K562 (cell line): ENCODE measurements at regions not wholly inside any gene's neighbourhood (a gene's known extent, or its start where the extent isn't known, plus 50 kb on each side); places are given as distances from the start of the nearest gene placed in this dataset.

Source experiments
- ATAC-seq: fragments of 200-7000 bp; cut with Tn5 transposase; 3 replicates; pipeline ENCODE4 v1.9.1; 2020; ENCODE audit warnings: moderate library complexity
- BruUV-seq: library from RNA; stranded (reverse); fragments of 400-500 nt; replicated peaks from 2 replicates; lab custom pipeline; 2021; lab: Mats Ljungman, UMichigan
- CTCF ChIA-PET: fragments of 300-600 bp; formaldehyde crosslinking; extraction: SDS; loops from one replicate; lab custom pipeline; 2021; ENCODE audit warnings: low intra/inter-chr PET ratio; lab: Yijun Ruan, JAX
- POLR2A ChIA-PET: fragments of 300-600, 350-650 bp; sonication (Branson Sonifier 250); formaldehyde crosslinking; extraction: SDS; loops from one replicate; lab custom pipeline; 2021; ENCODE audit warnings: antibody characterized with exemption, inconsistent platforms; lab: Yijun Ruan, JAX
- DNase-seq, 4 experiments: peaks; one replicate each; pipeline versions ENCODE4 v3.0.0 to v3.0.0-alpha.2; 2011 to 2018; ENCODE audit warnings: low spot score in 3 of 4, mixed read lengths in 3 of 4; ENCODE audit errors: extremely low read depth in 1 of 4
- FAIRE-seq: peaks from 2 replicates; lab custom pipeline; 2011; peaks lifted over from hg19 to GRCh38; lab: Jason Lieb, UNC
- H2AFZ ChIP-seq: 2 replicates; pipeline ENCODE4 v1.6.0; 2011; ENCODE audit warnings: low read depth, low read length, control low read depth, inconsistent platforms
- H3K27ac ChIP-seq: fragments of 200-600 bp; 3 replicates; pipeline ENCODE4 v1.8.0; 2011; ENCODE audit warnings: low read depth, mild to moderate bottlenecking, control low read depth, inconsistent platforms, low read length, moderate library complexity, mixed read lengths; ENCODE audit errors: extremely low read depth
- H3K27me3 ChIP-seq, 2 experiments: fragments of 300-600 bp in 1 of 2; 2 replicates in 1 of 2; 3 replicates in 1 of 2; pipeline versions ENCODE4 v1.6.0 to v1.8.0; 2011; ENCODE audit warnings: inconsistent platforms in 2 of 2, low read length in 2 of 2, mild to moderate bottlenecking in 1 of 2, mixed read lengths in 1 of 2, moderate library complexity in 1 of 2; ENCODE audit not compliant: control insufficient read depth in 2 of 2, insufficient read depth in 2 of 2
- H3K36me3 ChIP-seq: fragments of 300-600 bp; 3 replicates; pipeline ENCODE4 v1.8.0; 2011; ENCODE audit warnings: mild to moderate bottlenecking, low read length, inconsistent platforms; ENCODE audit not compliant: control insufficient read depth, insufficient read depth
- H3K4me1 ChIP-seq, 2 experiments: fragments of 200-600 bp in 1 of 2; replicated peaks in 1 of 2; 2 replicates in 1 of 2; 3 replicates in 1 of 2; pipeline versions ENCODE4 v1.5.1 to v1.8.0; 2011; ENCODE audit warnings: inconsistent platforms in 2 of 2, low read length in 2 of 2, mild to moderate bottlenecking in 1 of 2, mixed read lengths in 1 of 2, moderate library complexity in 1 of 2; ENCODE audit not compliant: control insufficient read depth in 2 of 2, insufficient read depth in 2 of 2
- H3K4me2 ChIP-seq: 2 replicates; pipeline ENCODE4 v1.6.1; 2011; ENCODE audit warnings: low read length, control low read depth, inconsistent platforms, mixed read lengths; ENCODE audit not compliant: insufficient read depth
- H3K4me3 ChIP-seq: fragments of 200-600 bp; sonication (generic), shearing (Covaris generic); 2 replicates; pipeline ENCODE4 v1.5.1; 2016; ENCODE audit warnings: control low read depth, inconsistent platforms
- H3K79me2 ChIP-seq: fragments of 200-600 bp; 3 replicates; pipeline ENCODE4 v1.8.0; 2011; ENCODE audit warnings: low read length, inconsistent platforms; ENCODE audit not compliant: control insufficient read depth, insufficient read depth
- H3K9ac ChIP-seq, 2 experiments: 2 replicates each; pipeline versions ENCODE4 v1.6.0 to v1.6.1; 2011; ENCODE audit warnings: low read depth in 2 of 2, low read length in 2 of 2, control low read depth in 1 of 2, inconsistent platforms in 1 of 2, mild to moderate bottlenecking in 1 of 2, mixed read lengths in 1 of 2; ENCODE audit not compliant: insufficient read depth in 1 of 2
- H3K9me1 ChIP-seq: one replicate; pipeline ENCODE4 v1.6.0; 2011; ENCODE audit warnings: inconsistent platforms, mild to moderate bottlenecking, low read length, moderate library complexity; ENCODE audit not compliant: control insufficient read depth, insufficient read depth
- H3K9me3 ChIP-seq: replicated peaks from 2 replicates; pipeline ENCODE4 v1.5.1; 2011; ENCODE audit warnings: low read depth, low read length, inconsistent platforms; ENCODE audit not compliant: control insufficient read depth, insufficient read depth
- H4K20me1 ChIP-seq: replicated peaks from 2 replicates; pipeline ENCODE4 v1.6.1; 2011; ENCODE audit warnings: low read length, inconsistent platforms, mixed read lengths; ENCODE audit not compliant: control insufficient read depth, insufficient read depth
- GTF2E2 ChIP-seq: fragments of 200-800 bp; sonication (Bioruptor generic); IDR thresholded peaks from 2 replicates; pipeline ENCODE4 v1.6.1; 2016; ENCODE audit warnings: missing genetic modification characterization, missing compliant biosample characterization
- HSF4 ChIP-seq: fragments of 250-450 bp; sonication (Bioruptor Pico); IDR thresholded peaks from 2 replicates; pipeline ENCODE4 v2.1.2; 2022; ENCODE audit warnings: mild to moderate bottlenecking, moderate library complexity, borderline replicate concordance
- KHSRP ChIP-seq: fragments of 450-650 bp; IDR thresholded peaks from 2 replicates; pipeline ENCODE4 v1.6.1; 2017
- MTA3 ChIP-seq: fragments of 450-650 bp; formaldehyde crosslinking; IDR thresholded peaks from 2 replicates; pipeline ENCODE4 v1.6.1; 2017; ENCODE audit warnings: mild to moderate bottlenecking, borderline replicate concordance
- WHSC1 ChIP-seq: IDR thresholded peaks from one replicate; pipeline ENCODE4 v1.6.1; 2012; ENCODE audit warnings: low read length, control low read depth, inconsistent platforms
- ZFP30 ChIP-seq: fragments of 250-450 bp; sonication (Bioruptor Pico); IDR thresholded peaks from 2 replicates; pipeline ENCODE4 v1.8.0; 2022; ENCODE audit warnings: moderate library complexity, mild to moderate bottlenecking, inconsistent platforms, borderline replicate concordance
- ZFP36 ChIP-seq: fragments of 150-350 bp; IDR thresholded peaks from 2 replicates; pipeline ENCODE4 v1.6.1; 2018; ENCODE audit warnings: low read length, low read depth; ENCODE audit not compliant: partially characterized antibody
- ZNF79 ChIP-seq: fragments of 250-450 bp; sonication (Bioruptor Pico); IDR thresholded peaks from 2 replicates; pipeline ENCODE4 v1.4.0; 2020; ENCODE audit warnings: low read depth, mild to moderate bottlenecking, moderate library complexity
- WGBS: fragments of 100-300 bp; shearing (Covaris generic); methylation state at CpG from one replicate; pipeline ENCODE4 v1.1.6; 2016; ENCODE audit warnings: low coverage, mixed read lengths; ENCODE audit not compliant: insufficient coverage; ENCODE audit errors: missing lambda C conversion rate; 5-methylcytosine and 5-hydroxymethylcytosine counted together
- in situ Hi-C: fragments of 300-500 bp; cut with MboI; formaldehyde crosslinking; loops from 4 replicates; pipeline ENCODE4 v1.15.0; 2018; ENCODE audit warnings: inconsistent platforms, mixed read lengths
- intact Hi-C: fragments of 100-400 bp; cut with micrococcal nuclease; formaldehyde crosslinking; loops from 2 replicates; pipeline ENCODE4 v1.14.2; 2022

DNA sequence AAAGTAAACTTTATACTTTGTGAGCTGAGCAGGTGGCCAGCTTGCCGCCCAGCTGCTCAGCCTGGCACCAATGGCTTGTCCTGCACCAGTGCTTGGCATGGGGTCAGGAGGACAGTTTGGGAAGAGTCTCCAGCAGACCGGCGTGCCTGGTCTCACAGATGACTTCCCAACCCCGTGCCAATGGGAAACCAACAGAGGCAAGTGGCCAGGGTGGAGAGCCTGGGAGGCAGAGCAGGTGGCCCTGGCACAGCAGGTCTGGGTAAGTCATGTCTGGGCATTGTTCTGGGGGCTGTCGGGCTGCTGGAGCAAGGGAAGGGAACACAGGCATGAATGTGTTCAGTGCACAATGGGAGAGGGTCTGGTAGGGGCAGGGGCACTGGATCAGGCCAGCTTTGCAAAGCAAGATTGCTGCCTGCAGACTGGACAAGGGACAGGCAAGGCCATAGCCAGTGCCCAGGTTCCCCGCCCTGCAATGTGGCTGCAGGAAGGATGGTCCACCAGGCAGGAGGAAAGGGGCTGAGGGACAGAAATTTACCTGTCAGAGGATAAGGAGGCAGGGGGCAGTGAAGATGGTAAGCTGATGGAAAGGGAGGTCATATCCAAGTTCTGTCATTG, 76.2 kb upstream of the ALDH1B1 start:
- in situ Hi-C loops (no loop called here), intact Hi-C loops (no loop called here)
- FAIRE-seq (no peak), ATAC-seq (no peak), DNase-seq (no peak)
- H3K4me3 ChIP-seq, result no peak overlapping the region
- H3K9ac ChIP-seq, result no peak overlapping the region
- no peaks in the 10 kb centered on the region for H3K36me3 ChIP-seq
- H3K4me2 ChIP-seq, result no peak overlapping the region
- no peaks in the 10 kb centered on the region for H3K4me1 ChIP-seq
- no peak overlapping the region for H2AFZ ChIP-seq
- H3K27me3 ChIP-seq, result peaks cover 22 to 44% of the 10 kb centered on the region in 2 experiments
- no peak overlapping the region for H3K27ac ChIP-seq
- no TSS peak for BruUV-seq
- no peaks in the 10 kb centered on the region for H3K9me1 ChIP-seq
- POLR2A ChIA-PET, result no interaction called here
- CTCF ChIA-PET, result no interaction called here
- 0 out of 2 replicates have a peak, but pooled peaks cover 3% of the 10 kb centered on the region for H4K20me1 ChIP-seq
- H3K9me3 ChIP-seq, result no peaks in the 10 kb centered on the region
- no peaks in the 10 kb centered on the region for H3K79me2 ChIP-seq
- 0% methylated on average over 6 of the region's 6 CpGs for WGBS
- no peak for TF ChIP-seq ZNF79 (CRISPR knock-in tag)
- no peak for TF ChIP-seq MTA3
- TF ChIP-seq ZFP36, result no peak
- TF ChIP-seq KHSRP, result no peak
- no peak for TF ChIP-seq GTF2E2
- TF ChIP-seq WHSC1, result no peak
- TF ChIP-seq ZFP30 (CRISPR knock-in tag), result no peak
- no peak for TF ChIP-seq HSF4 (CRISPR knock-in tag)
